Upper lobe of left lung (tissue), 4 donors: ENCODE measurements at regions not wholly inside any gene's neighbourhood (a gene's known extent, or its start where the extent isn't known, plus 50 kb on each side); places are given as distances from the start of the nearest gene placed in this dataset.

Source experiments
- CTCF ChIP-seq, 6 experiments: fragments of 450-650 bp in 4 of 6; fragments of 200-600 bp in 2 of 6; sonication (generic) in 2 of 6; IDR thresholded peaks; one replicate each; pipeline ENCODE4 v1.5.1; 2016 to 2019; ENCODE audit warnings: antibody characterized with exemption in 6 of 6
- EP300 ChIP-seq, 4 donors: sonication (generic); formaldehyde crosslinking; IDR thresholded peaks; one replicate each; pipeline ENCODE4 v1.5.1; 2017; ENCODE audit warnings: antibody characterized with exemption in 4 of 4, control low read depth in 2 of 4
- POLR2A ChIP-seq, 4 donors: fragments of 450-650 bp; IDR thresholded peaks; one replicate each; pipeline ENCODE4 v1.5.1; 2016 to 2017; ENCODE audit warnings: antibody characterized with exemption in 4 of 4, mild to moderate bottlenecking in 2 of 4
- POLR2AphosphoS5 ChIP-seq, 2 donors: sonication (generic); formaldehyde crosslinking; IDR thresholded peaks; one replicate each; pipeline ENCODE4 v1.5.1; 2017; ENCODE audit warnings: antibody characterized with exemption in 2 of 2

- TF ChIP-seq CTCF (IDR thresholded peaks at IDR 0.05) (no peak), EP300 (IDR thresholded peaks at IDR 0.05) (no peak), POLR2A (IDR thresholded peaks at IDR 0.05) (no peak), POLR2AphosphoS5 (IDR thresholded peaks at IDR 0.05) (no peak)
These were observed 116.8 kb downstream of the OGFRL1 start for GRCh38 chr6:71405416-71405815.
